HG03103 (cell line): ENCODE measurements at regions not wholly inside any gene's neighbourhood (a gene's known extent, or its start where the extent isn't known, plus 50 kb on each side); places are given as distances from the start of the nearest gene placed in this dataset.
"Not testable (repeated sequence)": the region's sequence is repeated elsewhere in the genome, so short reads cannot be mapped to it uniquely, and the experiment has no call there.

Experiments
- ATAC-seq: cut with Tn5 transposase; IDR thresholded peaks from one replicate; pipeline ENCODE4 v1.9.1; 2021; ENCODE audit warnings: low read depth; ENCODE audit not compliant: unreplicated experiment

DNA sequence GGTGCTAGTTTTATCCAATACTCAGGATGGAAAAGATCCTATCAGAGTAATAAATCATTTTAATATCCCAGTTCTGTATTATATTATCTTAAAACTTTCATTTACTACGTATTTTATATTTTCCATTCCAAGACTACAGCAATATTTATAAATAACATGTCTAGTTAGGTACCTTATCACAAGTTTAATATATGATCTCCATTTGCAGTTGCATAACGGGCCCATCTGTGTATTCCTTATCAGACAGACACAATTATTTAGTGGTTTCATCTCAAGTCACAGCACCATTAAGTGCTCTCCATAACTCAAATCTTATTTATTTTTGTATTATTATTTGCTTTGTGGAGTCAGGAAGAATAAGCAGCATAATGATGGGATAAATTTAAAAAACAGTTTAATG, 333.9 kb downstream of the SH2D1A start:
- ATAC-seq = no peak

DNA sequence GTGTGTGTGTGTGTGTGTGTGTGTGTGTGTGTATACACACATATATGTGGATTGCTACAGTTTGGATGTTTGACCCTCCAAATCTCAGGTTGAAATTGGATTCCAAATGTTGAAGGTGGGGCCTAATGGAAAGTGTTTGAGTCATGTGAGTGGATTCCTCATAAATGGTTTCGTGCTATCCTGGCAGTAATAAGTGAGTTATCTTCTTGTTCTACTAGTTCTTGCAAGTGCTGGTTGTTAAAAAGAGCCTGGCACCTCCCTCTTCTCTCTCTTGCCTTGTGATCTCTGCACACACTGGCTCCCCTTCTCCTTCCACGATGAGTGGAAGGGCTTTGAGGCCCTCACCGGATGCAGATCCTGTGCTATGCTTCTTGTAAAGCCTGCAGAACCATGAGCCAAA, 344.1 kb downstream of the SH2D1A start:
- no peak for ATAC-seq

- no peak for ATAC-seq
Measured at GRCh38 chrX:124699876-124700275, 353.5 kb downstream of the SH2D1A start.

DNA sequence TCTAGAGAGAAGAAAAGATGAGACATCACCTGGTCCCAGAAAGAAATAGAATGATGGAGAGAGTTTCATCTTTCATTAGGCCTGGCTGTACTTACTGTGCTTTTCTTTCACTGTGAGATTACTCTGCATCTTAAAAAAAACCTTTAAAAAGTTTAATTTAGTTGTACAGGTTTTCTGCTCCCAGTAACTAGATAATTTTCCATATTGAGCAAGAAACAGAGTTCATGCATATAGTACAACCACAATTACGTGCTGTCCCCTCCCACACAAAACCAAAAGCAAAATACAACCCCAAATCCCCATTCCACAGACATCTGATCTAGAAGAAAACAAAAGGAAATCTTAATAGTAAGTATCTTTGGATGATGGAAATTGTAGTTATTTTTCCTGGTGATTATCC, 371.2 kb downstream of the SH2D1A start:
- no peak for ATAC-seq

DNA sequence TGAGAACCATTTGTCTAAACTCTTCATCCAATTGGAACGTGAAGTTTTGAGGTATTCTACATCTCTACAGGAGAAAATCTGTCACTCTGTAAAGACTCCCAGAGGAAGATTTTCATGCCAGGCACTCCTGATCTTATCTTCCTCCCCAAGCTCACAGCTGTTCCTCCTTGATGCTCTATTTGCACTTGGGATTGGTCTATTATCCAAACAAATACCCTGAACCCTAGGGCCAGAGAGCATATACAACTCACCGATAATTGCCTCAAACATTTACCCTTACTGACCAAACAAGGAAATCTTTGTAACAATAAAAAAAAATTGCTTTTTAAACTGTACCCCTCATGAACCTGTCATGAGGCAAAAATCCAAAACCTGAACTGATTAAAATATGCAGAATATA, 372.7 kb downstream of the SH2D1A start:
- no peak for ATAC-seq

DNA sequence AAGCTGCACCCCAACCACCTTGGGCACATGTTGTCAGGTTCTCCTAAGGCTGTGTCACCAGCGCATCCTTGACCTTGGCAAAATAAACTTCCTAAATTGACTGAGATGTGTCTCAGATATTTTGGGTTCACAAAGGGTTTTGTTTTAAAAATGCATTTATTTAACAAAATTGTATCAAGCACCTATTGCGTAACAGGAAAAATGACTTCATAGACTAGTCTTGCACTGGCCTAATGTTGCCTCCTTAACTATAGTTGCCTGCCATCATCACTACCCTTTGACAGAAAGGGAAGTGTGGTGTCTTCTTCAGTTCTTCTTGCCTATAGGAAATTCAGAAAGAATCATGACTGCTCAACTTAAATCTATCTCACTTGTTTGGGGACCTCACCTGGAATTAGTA, 374.2 kb downstream of the SH2D1A start:
- no peak for ATAC-seq

- no peak for ATAC-seq
Measured at GRCh38 chrX:124725502-124725901, 379.1 kb downstream of the SH2D1A start.

- ATAC-seq = no peak
Measured at GRCh38 chrX:124726292-124726691, 379.9 kb downstream of the SH2D1A start.

GRCh38 chrX:124726881-124727280, 380.5 kb downstream of the SH2D1A start:
- no peak for ATAC-seq

- ATAC-seq = no peak
Measured at GRCh38 chrX:124736553-124737270, 390.3 kb downstream of the SH2D1A start.

DNA sequence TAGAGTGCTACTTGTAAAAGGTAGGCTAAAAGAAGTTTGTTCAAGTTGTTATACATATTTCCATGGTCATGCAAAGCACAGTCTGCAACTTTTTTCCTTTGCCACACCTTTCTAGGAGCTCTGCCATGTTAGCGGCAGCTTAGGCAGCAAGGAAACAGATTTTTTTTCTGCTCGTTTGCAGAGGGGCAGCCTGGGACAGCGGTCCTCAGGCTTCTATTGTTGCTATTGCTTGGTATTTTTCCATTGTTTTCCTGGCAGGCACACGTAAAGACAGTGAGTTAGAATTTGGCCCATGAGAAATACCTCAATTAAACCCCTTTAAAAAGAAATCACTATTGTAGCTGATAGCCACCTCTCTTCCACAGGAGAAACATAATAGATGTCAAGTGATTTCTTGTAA, 391.4 kb downstream of the SH2D1A start:
- no peak for ATAC-seq

- ATAC-seq = no peak
Measured at GRCh38 chrX:124747295-124747694, 400.9 kb downstream of the SH2D1A start.

GRCh38 chrX:124764354-124764753, 418.0 kb downstream of the SH2D1A start:
- ATAC-seq = no peak

- no peak for ATAC-seq
Measured at GRCh38 chrX:124769166-124769565, 422.8 kb downstream of the SH2D1A start.

DNA sequence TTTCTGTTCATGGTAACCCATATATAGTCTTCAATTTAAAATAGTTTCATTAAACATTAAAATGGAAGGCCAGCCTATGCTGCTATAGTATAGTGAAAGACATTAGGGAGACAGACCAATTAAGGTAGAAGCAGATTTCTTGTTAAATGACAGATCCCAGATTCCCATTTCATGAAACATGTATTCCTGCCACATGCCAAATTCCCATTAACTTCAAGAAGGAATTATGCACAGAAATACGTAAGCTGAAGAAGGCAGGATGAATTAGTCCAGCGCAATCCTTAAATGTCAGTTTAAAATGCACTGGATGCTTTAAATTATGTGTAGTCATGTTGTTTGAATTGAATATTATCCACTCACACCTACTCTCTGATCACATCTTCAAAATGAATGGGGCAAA, 424.9 kb downstream of the SH2D1A start:
- ATAC-seq = no peak

- ATAC-seq = not testable (repeated sequence)
Measured at GRCh38 chrX:124788253-124788652, 441.9 kb downstream of the SH2D1A start.

DNA sequence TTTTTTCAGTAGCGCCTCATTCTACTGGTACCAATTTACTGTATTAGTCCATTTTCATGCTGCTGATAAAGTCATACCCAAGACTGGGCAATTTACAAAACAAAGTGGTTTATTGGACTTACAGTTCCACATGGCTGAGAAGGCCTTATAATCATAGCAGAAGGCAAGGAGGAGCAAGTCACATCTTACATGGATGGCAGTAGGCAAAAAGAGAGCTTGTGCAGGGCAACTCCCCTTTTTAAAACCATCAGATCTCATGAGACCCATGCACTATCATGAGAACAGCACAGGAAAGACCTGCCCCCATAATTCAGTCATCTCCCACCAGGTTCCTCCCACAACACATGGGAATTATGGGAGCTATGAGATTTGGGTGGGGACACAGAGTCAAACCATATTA, 443.5 kb downstream of the SH2D1A start:
- ATAC-seq = not testable (repeated sequence)

- no peak for ATAC-seq
Measured at GRCh38 chrX:124791492-124792095, 445.2 kb downstream of the SH2D1A start.

DNA sequence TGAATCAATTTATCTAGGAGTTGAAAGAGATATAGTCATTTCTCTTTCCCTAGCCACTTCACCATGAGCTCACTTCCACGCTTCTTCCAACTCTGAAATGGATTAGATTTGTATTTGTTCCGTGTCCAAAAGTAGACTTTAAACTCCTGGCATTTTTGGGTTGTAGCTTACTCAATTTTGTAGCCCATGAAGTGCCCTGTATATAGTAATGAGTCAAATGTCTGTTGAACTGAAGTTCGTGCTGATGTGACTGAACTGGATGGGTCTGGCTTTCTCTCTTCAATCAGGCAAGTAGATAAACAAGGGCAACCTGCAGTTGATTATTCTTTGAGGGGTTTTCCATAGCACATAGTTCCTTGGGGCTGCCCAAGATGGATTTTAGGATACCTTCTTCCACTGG, 450.6 kb downstream of the SH2D1A start:
- no peak for ATAC-seq

DNA sequence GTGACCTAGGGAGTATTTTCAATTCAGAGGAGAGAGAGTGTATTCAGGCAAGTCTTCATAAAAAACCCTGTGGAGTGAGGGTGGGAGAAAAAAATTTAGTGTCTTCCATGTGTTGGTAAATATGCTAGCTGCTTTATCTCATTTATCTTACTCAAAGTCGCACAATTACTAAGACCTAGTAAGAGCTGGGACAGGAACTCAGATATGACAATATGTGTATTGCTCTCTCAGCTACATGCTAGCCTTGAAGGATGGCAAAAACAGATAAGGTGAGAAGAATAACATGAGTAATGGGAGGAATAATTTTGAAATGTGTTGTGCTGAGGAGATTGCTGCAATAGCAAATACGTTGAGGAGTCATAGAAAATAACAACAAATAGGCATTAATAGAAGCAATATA, 458.6 kb downstream of the SH2D1A start:
- ATAC-seq = no peak

GRCh38 chrX:124805486-124805885, 459.1 kb downstream of the SH2D1A start:
- ATAC-seq = no peak

- no peak for ATAC-seq
Measured at GRCh38 chrX:124814106-124814505, 467.7 kb downstream of the SH2D1A start.
